ENCODE measurements at regions not wholly inside any gene's neighbourhood (a gene's known extent, or its start where the extent isn't known, plus 50 kb on each side); places are given as distances from the start of the nearest gene placed in this dataset.

DNA sequence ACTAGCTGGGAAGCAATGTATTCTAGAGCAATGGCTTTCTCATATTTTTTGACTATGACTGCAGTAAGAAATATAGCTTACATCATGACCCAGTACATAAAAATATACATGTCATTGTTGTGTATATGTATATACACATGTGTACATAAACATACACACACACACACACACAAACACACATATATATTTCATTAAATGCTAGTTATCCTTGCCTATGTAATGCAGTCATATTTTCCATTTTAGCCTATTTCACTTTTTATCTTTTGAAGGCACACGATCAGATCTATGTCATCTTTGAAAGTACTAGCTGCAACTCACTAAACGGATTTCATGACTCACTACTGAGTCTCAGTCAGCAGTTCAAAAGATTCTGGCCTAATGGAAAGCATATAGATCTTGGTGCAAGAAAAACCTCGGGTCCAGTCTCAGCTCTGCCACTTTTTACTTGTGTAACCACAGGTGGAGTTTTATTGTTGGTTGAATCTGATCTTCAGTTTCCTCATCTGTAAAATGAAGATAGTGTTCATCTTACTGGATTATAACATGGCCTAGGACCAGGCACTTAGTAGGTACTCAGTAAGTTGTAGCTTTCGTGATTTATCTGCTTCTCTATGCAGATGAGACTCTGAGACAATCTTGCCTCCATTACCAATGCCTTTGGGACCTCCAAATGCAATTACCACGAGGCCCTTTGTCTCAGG, 325.6 kb downstream of the RRAGC start:
- no peak overlapping the region for H3K27ac Mint-ChIP-seq
- H3K4me1 Mint-ChIP-seq, result peaks cover 2% of the 10 kb centered on the region
- peaks cover 12% of the 10 kb centered on the region for H3K27me3 Mint-ChIP-seq
- no peak for DNase-seq
- POLR2A ChIA-PET, result no interaction called here
- no peaks in the 10 kb centered on the region for H3K36me3 Mint-ChIP-seq (ENCODE audit: low read depth)
- CTCF ChIA-PET, result interaction anchor here (0.6 kb wide), 1 partner anchor 34 kb away, joined by 3 read pairs; no protein-coding TSS in a partner anchor
- no peak overlapping the region for H3K4me3 Mint-ChIP-seq
- no peak for ATAC-seq (ENCODE audit: low read depth)
- intact Hi-C loops (cut with micrococcal nuclease), result no loop called here
- TF ChIP-seq, protein P1, sequence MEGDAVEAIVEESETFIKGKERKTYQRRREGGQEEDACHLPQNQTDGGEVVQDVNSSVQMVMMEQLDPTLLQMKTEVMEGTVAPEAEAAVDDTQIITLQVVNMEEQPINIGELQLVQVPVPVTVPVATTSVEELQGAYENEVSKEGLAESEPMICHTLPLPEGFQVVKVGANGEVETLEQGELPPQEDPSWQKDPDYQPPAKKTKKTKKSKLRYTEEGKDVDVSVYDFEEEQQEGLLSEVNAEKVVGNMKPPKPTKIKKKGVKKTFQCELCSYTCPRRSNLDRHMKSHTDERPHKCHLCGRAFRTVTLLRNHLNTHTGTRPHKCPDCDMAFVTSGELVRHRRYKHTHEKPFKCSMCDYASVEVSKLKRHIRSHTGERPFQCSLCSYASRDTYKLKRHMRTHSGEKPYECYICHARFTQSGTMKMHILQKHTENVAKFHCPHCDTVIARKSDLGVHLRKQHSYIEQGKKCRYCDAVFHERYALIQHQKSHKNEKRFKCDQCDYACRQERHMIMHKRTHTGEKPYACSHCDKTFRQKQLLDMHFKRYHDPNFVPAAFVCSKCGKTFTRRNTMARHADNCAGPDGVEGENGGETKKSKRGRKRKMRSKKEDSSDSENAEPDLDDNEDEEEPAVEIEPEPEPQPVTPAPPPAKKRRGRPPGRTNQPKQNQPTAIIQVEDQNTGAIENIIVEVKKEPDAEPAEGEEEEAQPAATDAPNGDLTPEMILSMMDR (IDR thresholded peaks at IDR 0.05), result no peak
- no peaks in the 10 kb centered on the region for H3K9me3 Mint-ChIP-seq

DNA sequence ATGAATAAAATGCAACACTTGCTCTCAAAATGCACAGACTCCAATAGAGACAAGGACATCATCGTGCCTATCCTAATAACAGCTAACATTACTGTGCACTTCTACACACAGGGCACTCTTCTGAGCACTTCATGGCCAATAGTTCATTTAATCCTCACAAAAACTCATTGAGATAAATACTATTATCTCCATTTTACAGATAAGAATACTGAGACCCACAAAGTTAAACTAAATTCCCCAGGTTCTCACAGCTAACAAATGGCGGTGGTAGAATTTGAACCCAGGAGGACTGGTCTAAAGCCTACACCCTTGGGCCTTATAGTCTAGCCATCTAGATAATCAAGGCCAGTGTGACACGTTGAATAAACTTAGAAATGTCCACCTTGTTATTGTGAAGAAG, 328.6 kb downstream of the RRAGC start:
- Mint-ChIP-seq H3K4me3 (no peak overlapping the region), H3K27ac (no peak overlapping the region), H3K4me1 (peaks cover 14% of the 10 kb centered on the region), H3K36me3 (ENCODE audit: low read depth) (no peaks in the 10 kb centered on the region), H3K9me3 (no peaks in the 10 kb centered on the region), H3K27me3 (peaks cover 11% of the 10 kb centered on the region)
- ATAC-seq (ENCODE audit: low read depth) (no peak), DNase-seq (no peak)
- POLR2A ChIA-PET, result no interaction called here
- intact Hi-C loops (cut with micrococcal nuclease), result no loop called here
- CTCF ChIA-PET, result no interaction called here
- TF ChIP-seq, protein P1 (IDR thresholded peaks at IDR 0.05), result no peak

DNA sequence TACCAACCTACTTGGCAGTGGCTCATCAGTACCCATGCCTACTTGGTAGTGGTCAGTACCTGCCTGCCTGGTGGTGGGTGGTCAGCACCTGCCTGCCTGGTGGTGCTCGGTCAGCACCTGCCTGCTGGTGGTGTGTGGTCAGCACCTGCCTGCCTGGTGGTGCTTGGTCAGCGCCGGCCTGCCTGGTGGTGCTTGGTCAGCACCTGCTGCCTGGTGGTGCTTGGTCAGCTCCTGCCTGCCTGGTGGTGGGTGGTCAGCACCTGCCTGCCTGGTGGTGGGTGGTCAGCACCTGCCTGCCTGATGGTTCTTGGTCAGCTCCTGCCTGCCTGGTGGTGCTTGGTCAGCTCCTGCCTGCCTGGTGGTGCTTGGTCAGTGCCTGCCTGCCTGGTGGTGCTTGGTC, 329.6 kb downstream of the RRAGC start:
- Mint-ChIP-seq H3K4me3 (no peak overlapping the region), H3K27ac (no peak overlapping the region), H3K4me1 (peaks cover 14% of the 10 kb centered on the region), H3K27me3 (peaks cover 10% of the 10 kb centered on the region), H3K36me3 (ENCODE audit: low read depth) (no peaks in the 10 kb centered on the region), H3K9me3 (no peaks in the 10 kb centered on the region)
- no peak for ATAC-seq (ENCODE audit: low read depth)
- TF ChIP-seq, protein P1 (IDR thresholded peaks at IDR 0.05), result no peak
- ChIA-PET CTCF (no interaction called here), POLR2A (interaction anchor here (0.5 kb wide), 1 partner anchor 1675 kb away, joined by 3 read pairs; no protein-coding TSS in a partner anchor)
- intact Hi-C loops (cut with micrococcal nuclease), result no loop called here
- no peak for DNase-seq

DNA sequence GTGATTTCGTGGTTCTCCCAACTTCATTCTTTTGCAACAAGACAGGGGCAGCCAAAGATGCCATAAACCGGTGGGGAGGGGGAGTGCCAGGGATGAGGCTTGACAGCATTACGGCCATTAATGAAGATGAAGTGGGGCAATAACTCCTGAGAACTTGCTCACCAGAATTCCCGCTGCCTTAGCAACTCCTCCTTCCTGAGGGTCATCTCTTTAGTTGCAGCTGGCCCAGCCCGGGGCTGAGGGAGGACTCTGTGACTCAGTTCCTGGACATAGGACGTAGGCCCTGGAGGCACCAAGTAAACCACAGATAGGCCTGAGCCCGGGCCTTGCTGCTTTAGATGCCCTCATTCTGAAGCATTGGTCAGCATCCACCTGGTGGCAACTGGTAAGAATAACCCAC, 330.2 kb downstream of the RRAGC start:
- Mint-ChIP-seq H3K27me3 (peaks cover 10% of the 10 kb centered on the region), H3K36me3 (ENCODE audit: low read depth) (no peaks in the 10 kb centered on the region), H3K4me1 (peaks cover 14% of the 10 kb centered on the region), H3K27ac (no peak overlapping the region), H3K9me3 (no peaks in the 10 kb centered on the region), H3K4me3 (no peak overlapping the region)
- TF ChIP-seq, protein P1 (IDR thresholded peaks at IDR 0.05), result no peak
- intact Hi-C loops (cut with micrococcal nuclease), result no loop called here
- ChIA-PET CTCF (no interaction called here), POLR2A (interaction anchor here (0.5 to 0.6 kb wide), 2 partner anchors 15 to 1676 kb away, joined by 3 to 4 read pairs; no protein-coding TSS in a partner anchor)
- no peak for ATAC-seq (ENCODE audit: low read depth)
- DNase-seq, result no peak

DNA sequence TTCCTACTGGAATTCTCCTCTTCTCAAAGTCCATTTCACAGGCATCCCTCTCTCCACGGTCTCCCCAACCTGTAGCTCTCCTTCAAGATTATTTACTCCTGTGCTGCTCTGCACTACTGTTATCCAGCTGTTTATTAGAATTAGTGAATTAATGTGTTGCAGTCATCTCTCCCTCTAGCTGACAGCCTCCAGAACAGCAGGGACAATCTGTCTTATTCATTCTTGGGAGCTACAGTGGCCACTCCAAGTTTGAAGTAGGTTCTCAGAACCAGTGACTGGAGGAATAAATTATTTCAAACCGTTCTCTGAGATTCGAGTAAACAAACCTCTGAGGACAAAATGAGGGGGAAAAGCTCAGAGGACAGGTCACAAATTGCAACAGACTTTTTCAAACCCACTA, 330.9 kb downstream of the RRAGC start:
- TF ChIP-seq, protein P1 (IDR thresholded peaks at IDR 0.05), result no peak
- H3K27me3 Mint-ChIP-seq, result peaks cover 10% of the 10 kb centered on the region
- DNase-seq (no peak), ATAC-seq (ENCODE audit: low read depth) (no peak)
- intact Hi-C loops (cut with micrococcal nuclease), result no loop called here
- ChIA-PET CTCF (no interaction called here), POLR2A (interaction anchor here (0.6 to 1.3 kb wide), 3 partner anchors 15 to 53 kb away, joined by 3 to 6 read pairs (median 4); no protein-coding TSS in a partner anchor)
- H3K4me3 Mint-ChIP-seq, result no peak overlapping the region
- H3K9me3 Mint-ChIP-seq, result no peaks in the 10 kb centered on the region
- H3K27ac Mint-ChIP-seq, result no peak overlapping the region
- H3K4me1 Mint-ChIP-seq, result peaks cover 14% of the 10 kb centered on the region
- no peaks in the 10 kb centered on the region for H3K36me3 Mint-ChIP-seq (ENCODE audit: low read depth)

Data from activated B cell treated with CpG ODN at 0.5 μM for 24 hours (primary cell).